Kidney (tissue), 13 donors: ENCODE measurements at regions not wholly inside any gene's neighbourhood (a gene's known extent, or its start where the extent isn't known, plus 50 kb on each side); places are given as distances from the start of the nearest gene placed in this dataset.
A peak's percentile ranks its signal among the peaks of the same experiment; 100 is the strongest.

Source experiments
- DNase-seq, 5 donors: peaks; one replicate each; pipeline ENCODE4 v3.0.0-alpha.2; 2013 to 2020
- FAIRE-seq: peaks from 2 replicates; lab custom pipeline; 2012; peaks lifted over from hg19 to GRCh38; lab: Jason Lieb, UNC
- H3K27ac ChIP-seq, 2 donors: one replicate each; pipeline ENCODE4 v1.7.0; 2013; ENCODE audit warnings: low read depth in 2 of 2, low read length in 2 of 2, inconsistent platforms in 1 of 2
- H3K27me3 ChIP-seq: one replicate; pipeline ENCODE4 v1.7.1; 2013; ENCODE audit warnings: low read length, inconsistent platforms; ENCODE audit not compliant: control insufficient read depth, insufficient read depth
- H3K36me3 ChIP-seq, 3 donors: one replicate each; pipeline versions ENCODE4 v1.7.0 to v1.7.1; 2013; ENCODE audit warnings: low read length in 3 of 3, control low read depth in 1 of 3, inconsistent platforms in 1 of 3; ENCODE audit not compliant: insufficient read depth in 3 of 3, control insufficient read depth in 2 of 3
- H3K4me1 ChIP-seq, 3 donors: one replicate each; pipeline versions ENCODE4 v1.7.0 to v1.7.1; 2013; ENCODE audit warnings: low read length in 3 of 3, inconsistent platforms in 1 of 3, low read depth in 1 of 3; ENCODE audit not compliant: control insufficient read depth in 2 of 3, insufficient read depth in 2 of 3
- H3K4me3 ChIP-seq, 3 donors: one replicate each; pipeline versions ENCODE4 v1.7.0 to v1.8.1; 2013; ENCODE audit warnings: low read length in 3 of 3, control low read depth in 1 of 3, inconsistent platforms in 1 of 3
- H3K9ac ChIP-seq, 3 donors: one replicate each; pipeline versions ENCODE4 v1.7.0 to v1.7.1; 2013; ENCODE audit warnings: low read length in 3 of 3, control low read depth in 1 of 3, inconsistent platforms in 1 of 3
- H3K9me3 ChIP-seq, 3 donors: one replicate each; pipeline versions ENCODE4 v1.7.0 to v1.7.1; 2013; ENCODE audit warnings: low read length in 3 of 3, control low read depth in 1 of 3, inconsistent platforms in 1 of 3; ENCODE audit not compliant: control insufficient read depth in 2 of 3, insufficient read depth in 1 of 3
- intact Hi-C: fragments of 100-400 bp; cut with DNase I; formaldehyde crosslinking; loops from one replicate; pipeline ENCODE4 v1.11.1; 2022
- TF ChIP-seq, protein P1 (sequence below): IDR thresholded peaks from 3 replicates; pipeline ENCODE4 v1.5.1; 2012; ENCODE audit warnings: mild to moderate bottlenecking, moderate library complexity, borderline replicate concordance; ENCODE audit not compliant: insufficient read depth; ENCODE audit errors: extremely low read depth
- donor health status: control.
- donor health status: control.
- donor health status: control.
- donor health status: control.
- donor health status: control.
- donor health status: DM: yes; HTN: yes; CAD: no.
- donor health status: Normal renal cell carcinoma (clear cell type).

DNA sequence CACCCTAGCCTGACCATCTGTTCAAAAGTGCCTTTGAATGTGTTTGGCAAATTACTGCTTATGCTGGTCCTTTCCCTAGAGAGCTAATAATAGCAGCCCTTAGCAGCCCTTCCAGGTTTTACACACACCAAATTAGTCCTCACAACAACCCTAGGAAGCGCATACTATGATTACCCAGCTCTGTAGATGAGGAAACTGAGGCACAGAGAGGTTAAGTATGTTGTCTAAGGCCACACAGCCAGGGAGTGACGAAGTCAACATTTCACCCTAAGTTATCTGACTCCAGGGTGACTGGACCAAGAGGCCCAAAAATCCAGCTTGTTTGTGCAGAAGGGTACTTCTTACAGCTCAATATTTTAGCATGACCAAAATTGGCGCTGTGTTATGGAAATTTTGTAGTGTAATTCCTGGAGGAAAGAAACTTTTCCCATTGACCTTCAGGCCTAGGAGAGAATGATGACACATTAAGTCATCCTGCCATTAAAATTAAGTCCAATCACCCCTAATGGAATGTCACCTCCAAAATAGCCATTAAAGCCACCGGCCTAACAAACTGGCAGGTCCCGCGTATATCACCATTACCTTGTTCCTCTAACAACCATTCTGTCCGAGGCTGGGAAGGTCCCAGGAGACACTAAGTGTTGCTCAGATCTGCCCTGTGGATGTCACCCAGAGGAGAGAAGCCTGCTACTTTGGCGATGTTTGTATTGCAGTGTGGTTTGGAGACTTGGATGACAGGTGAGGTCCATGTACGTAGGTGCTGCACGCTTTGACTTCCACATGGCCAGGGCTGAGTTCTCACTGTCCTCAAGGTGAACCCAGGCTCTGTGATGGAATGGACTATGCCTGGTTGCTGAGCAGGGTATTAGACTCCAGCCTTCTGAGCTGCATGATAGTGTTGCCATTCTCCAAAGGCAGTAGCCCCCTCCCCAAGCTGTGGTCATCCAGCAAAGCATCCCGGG is 258.3 kb downstream of the TOMM20 start:
- TF ChIP-seq, protein P1, sequence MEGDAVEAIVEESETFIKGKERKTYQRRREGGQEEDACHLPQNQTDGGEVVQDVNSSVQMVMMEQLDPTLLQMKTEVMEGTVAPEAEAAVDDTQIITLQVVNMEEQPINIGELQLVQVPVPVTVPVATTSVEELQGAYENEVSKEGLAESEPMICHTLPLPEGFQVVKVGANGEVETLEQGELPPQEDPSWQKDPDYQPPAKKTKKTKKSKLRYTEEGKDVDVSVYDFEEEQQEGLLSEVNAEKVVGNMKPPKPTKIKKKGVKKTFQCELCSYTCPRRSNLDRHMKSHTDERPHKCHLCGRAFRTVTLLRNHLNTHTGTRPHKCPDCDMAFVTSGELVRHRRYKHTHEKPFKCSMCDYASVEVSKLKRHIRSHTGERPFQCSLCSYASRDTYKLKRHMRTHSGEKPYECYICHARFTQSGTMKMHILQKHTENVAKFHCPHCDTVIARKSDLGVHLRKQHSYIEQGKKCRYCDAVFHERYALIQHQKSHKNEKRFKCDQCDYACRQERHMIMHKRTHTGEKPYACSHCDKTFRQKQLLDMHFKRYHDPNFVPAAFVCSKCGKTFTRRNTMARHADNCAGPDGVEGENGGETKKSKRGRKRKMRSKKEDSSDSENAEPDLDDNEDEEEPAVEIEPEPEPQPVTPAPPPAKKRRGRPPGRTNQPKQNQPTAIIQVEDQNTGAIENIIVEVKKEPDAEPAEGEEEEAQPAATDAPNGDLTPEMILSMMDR: no peak
- Histone ChIP-seq H3K9me3 (no peaks in the 10 kb centered on the region), H3K9ac (no peak overlapping the region), H3K4me1 (peaks cover 0 to 8% (median 0%) of the 10 kb centered on the region in 3 donors), H3K27ac (no peak overlapping the region), H3K27me3 (no peaks in the 10 kb centered on the region), H3K36me3 (no peaks in the 10 kb centered on the region), H3K4me3 (no peak overlapping the region)
- DNase-seq (peak in 1 of 5 donors; percentile 24), FAIRE-seq (no peak)
- intact Hi-C loops: no loop called here

DNA sequence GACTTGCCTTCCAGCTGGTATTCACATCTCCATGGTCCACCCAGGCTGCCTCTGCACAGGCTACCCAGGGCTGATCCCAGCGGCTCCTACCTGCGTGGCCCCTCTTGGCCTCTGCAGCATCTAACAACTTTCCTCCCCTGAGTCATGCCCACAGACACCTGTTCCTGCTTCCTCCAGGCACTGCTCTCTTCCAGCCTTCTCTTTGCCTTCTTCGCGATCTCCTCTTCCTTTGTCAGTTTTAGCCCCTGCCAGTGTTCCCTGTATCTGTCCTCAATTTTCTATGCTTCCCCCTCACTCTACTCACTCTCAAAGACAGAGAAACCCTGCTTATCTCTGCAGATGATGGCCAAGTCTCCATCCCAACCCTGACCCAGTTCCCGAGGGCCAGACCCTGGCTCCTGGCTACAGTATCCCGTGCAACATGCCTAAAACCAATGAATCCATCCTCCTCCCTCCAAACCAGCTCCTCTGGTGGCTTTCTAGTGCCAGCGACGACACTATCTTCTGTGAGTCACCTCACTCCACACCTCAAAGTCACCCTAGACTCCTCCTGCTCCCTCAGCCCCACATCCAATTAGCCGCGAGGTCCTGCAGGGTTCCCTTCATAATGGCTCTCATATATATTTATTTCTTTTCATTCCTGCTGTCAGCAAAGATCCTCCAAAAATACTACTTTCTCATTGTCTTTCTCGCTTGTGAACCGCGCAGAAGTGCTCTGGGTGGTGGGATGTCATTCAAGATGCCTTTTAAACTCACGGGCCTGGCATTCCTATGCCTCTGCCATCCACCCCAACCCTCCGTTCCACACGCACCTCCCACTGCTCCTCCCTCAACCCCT is 259.2 kb downstream of the TOMM20 start:
- Histone ChIP-seq H3K27me3 (no peaks in the 10 kb centered on the region), H3K4me1 (peaks cover 0 to 5% (median 0%) of the 10 kb centered on the region in 3 donors), H3K36me3 (no peaks in the 10 kb centered on the region), H3K27ac (no peak overlapping the region), H3K4me3 (no peak overlapping the region), H3K9ac (no peak overlapping the region), H3K9me3 (no peaks in the 10 kb centered on the region)
- no peak for DNase-seq
- intact Hi-C loops: no loop called here
- no peak for FAIRE-seq
- TF ChIP-seq, protein P1: no peak

DNA sequence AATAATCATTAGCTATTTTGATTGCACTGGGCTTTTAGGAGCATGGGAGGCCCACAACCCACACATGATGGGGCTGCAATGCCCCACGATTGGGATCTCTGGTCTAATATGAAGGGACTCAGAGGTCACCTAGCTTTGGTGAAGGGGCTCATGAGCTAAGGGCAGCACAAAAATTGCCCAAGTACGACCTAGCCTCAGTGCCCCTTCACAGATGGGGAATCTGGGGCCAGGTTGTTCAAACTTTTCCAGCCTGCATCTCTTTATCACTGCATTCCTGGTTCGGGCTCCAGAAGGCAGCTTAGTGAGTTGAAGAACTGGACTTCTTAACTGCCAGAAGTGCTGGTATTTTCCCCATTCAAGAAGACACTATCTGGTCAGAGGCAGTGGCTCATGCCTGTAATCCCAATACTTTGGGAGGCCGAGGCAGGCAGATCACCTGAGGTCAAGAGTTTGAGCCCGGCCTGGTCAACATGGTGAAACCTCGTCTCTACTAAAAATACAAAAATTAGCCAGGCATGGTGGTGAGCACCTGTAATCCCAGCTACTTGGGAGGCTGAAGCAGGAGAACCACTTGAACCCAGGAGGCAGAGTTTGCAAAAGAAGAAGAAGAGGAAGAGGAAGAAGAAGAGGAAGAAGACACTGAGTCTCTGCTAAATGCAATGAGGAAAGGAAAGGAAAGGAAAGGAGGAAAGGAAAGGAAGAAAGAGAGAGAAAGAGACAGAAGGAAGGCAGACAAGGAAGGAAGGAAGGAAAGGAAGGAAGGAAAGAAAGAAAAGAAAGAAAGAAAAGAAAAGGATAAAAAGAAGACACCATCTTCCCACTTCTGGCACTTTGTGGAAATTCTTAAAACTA is 258.5 kb upstream of the IRF2BP2 start:
- Histone ChIP-seq H3K4me1 (peaks cover 0 to 10% (median 2%) of the 10 kb centered on the region in 3 donors), H3K9ac (no peak overlapping the region), H3K27me3 (no peaks in the 10 kb centered on the region), H3K27ac (no peak overlapping the region), H3K9me3 (no peaks in the 10 kb centered on the region), H3K36me3 (no peaks in the 10 kb centered on the region), H3K4me3 (no peak overlapping the region)
- FAIRE-seq: no peak
- intact Hi-C loops: no loop called here
- TF ChIP-seq, protein P1: no peak
- no peak for DNase-seq
